ENCODE measurements at regions not wholly inside any gene's neighbourhood (a gene's known extent, or its start where the extent isn't known, plus 50 kb on each side); places are given as distances from the start of the nearest gene placed in this dataset.

DNA sequence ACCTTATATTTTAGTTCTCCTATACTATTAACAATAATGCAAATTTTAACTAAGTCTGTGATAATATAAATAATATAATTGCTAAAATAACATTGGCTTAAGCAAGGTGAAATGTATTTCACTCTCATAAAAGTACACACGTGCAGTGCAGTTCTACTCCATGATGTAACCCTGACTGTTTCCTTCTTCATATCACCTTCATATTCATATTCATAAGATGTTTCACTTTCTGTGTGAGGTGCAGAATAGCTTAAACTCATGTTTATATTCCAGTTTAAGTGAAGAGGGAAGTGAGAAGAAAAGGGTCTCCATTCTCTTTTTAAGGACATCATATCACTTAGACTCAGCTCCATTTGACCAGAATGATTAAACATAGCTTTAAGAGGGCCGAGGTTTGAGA, 1810.0 kb upstream of the PCDH10 start:
- TF ChIP-seq, protein P1, sequence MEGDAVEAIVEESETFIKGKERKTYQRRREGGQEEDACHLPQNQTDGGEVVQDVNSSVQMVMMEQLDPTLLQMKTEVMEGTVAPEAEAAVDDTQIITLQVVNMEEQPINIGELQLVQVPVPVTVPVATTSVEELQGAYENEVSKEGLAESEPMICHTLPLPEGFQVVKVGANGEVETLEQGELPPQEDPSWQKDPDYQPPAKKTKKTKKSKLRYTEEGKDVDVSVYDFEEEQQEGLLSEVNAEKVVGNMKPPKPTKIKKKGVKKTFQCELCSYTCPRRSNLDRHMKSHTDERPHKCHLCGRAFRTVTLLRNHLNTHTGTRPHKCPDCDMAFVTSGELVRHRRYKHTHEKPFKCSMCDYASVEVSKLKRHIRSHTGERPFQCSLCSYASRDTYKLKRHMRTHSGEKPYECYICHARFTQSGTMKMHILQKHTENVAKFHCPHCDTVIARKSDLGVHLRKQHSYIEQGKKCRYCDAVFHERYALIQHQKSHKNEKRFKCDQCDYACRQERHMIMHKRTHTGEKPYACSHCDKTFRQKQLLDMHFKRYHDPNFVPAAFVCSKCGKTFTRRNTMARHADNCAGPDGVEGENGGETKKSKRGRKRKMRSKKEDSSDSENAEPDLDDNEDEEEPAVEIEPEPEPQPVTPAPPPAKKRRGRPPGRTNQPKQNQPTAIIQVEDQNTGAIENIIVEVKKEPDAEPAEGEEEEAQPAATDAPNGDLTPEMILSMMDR (optimal IDR thresholded peaks at IDR 0.05 in 1 of 3, IDR thresholded peaks at IDR 0.05 in 1 of 3, conservative IDR thresholded peaks at IDR 0.05 in 1 of 3; ENCODE audit: extremely low read depth in 1 of 3, insufficient read depth in 2 of 3, low read length in 3 of 3), result no peak
- TF ChIP-seq EZH2 (IDR thresholded peaks at IDR 0.05; ENCODE audit: low read length), result no peak
